Mesenchymal stem cell (in vitro differentiated cells and primary cell): ENCODE measurements at regions not wholly inside any gene's neighbourhood (a gene's known extent, or its start where the extent isn't known, plus 50 kb on each side); places are given as distances from the start of the nearest gene placed in this dataset.
A peak's percentile ranks its signal among the peaks of the same experiment; 100 is the strongest.
"Not testable (repeated sequence)": the region's sequence is repeated elsewhere in the genome, so short reads cannot be mapped to it uniquely, and the experiment has no call there.

Experiments
- DNase-seq: peaks from one replicate; pipeline ENCODE4 v3.0.0-alpha.2; 2013
- H2AFZ ChIP-seq: one replicate; pipeline ENCODE4 v1.6.1; 2013; ENCODE audit warnings: low read depth, mild to moderate bottlenecking, control low read depth, inconsistent platforms, low read length, moderate library complexity
- H2AK5ac ChIP-seq: 2 replicates; pipeline ENCODE4 v1.6.1; 2013; ENCODE audit warnings: low read length, moderate library complexity, mild to moderate bottlenecking, inconsistent platforms; ENCODE audit not compliant: severe bottlenecking
- H2BK120ac ChIP-seq: one replicate; pipeline ENCODE4 v1.6.1; 2013; ENCODE audit warnings: low read depth, mild to moderate bottlenecking, inconsistent platforms, low read length, moderate library complexity
- H2BK12ac ChIP-seq, 2 experiments: one replicate each; pipeline ENCODE4 v1.6.1; 2013; ENCODE audit warnings: inconsistent platforms in 2 of 2, low read length in 2 of 2, mild to moderate bottlenecking in 2 of 2, moderate library complexity in 2 of 2, control low read depth in 1 of 2
- H2BK15ac ChIP-seq: one replicate; pipeline ENCODE4 v1.6.1; 2013; ENCODE audit warnings: mild to moderate bottlenecking, low read depth, inconsistent platforms; ENCODE audit not compliant: poor library complexity, severe bottlenecking
- H2BK5ac ChIP-seq: 2 replicates; pipeline ENCODE4 v1.6.1; 2013; ENCODE audit warnings: low read depth, mild to moderate bottlenecking, low read length, control low read depth, inconsistent platforms; ENCODE audit not compliant: poor library complexity, severe bottlenecking
- H3K14ac ChIP-seq, 2 experiments: one replicate each; pipeline ENCODE4 v1.6.1; 2013; ENCODE audit warnings: inconsistent platforms in 2 of 2, low read length in 2 of 2, control low read depth in 1 of 2, mild to moderate bottlenecking in 1 of 2, moderate library complexity in 1 of 2
- H3K18ac ChIP-seq, 2 experiments: one replicate each; pipeline ENCODE4 v1.6.1; 2013; ENCODE audit warnings: inconsistent platforms in 2 of 2, low read length in 2 of 2, control low read depth in 1 of 2, low read depth in 1 of 2, mild to moderate bottlenecking in 1 of 2
- H3K23ac ChIP-seq, 2 experiments: one replicate each; pipeline ENCODE4 v1.6.1; 2013; ENCODE audit warnings: inconsistent platforms in 2 of 2, low read length in 2 of 2, mild to moderate bottlenecking in 2 of 2, moderate library complexity in 2 of 2, control low read depth in 1 of 2
- H3K27ac ChIP-seq: 2 replicates; pipeline ENCODE4 v1.5.1; 2013; ENCODE audit warnings: mild to moderate bottlenecking, moderate library complexity, low read length, control low read depth, inconsistent platforms; ENCODE audit not compliant: poor library complexity, severe bottlenecking
- H3K27me3 ChIP-seq, 2 experiments: 2 replicates each; pipeline versions ENCODE4 v1.6.1 to v1.7.0; 2013; ENCODE audit warnings: low read length in 2 of 2, mild to moderate bottlenecking in 2 of 2, moderate library complexity in 2 of 2, control low read depth in 1 of 2, inconsistent platforms in 1 of 2; ENCODE audit not compliant: control insufficient read depth in 1 of 2, insufficient read depth in 1 of 2
- H3K36me3 ChIP-seq, 2 experiments: 2 replicates each; pipeline versions ENCODE4 v1.6.1 to v1.7.0; 2013; ENCODE audit warnings: low read length in 2 of 2, control low read depth in 1 of 2, inconsistent platforms in 1 of 2, low read depth in 1 of 2, mild to moderate bottlenecking in 1 of 2; ENCODE audit not compliant: insufficient read depth in 2 of 2, control insufficient read depth in 1 of 2
- H3K4ac ChIP-seq, 2 experiments: one replicate each; pipeline ENCODE4 v1.6.1; 2013; ENCODE audit warnings: inconsistent platforms in 2 of 2, low read length in 2 of 2, mild to moderate bottlenecking in 2 of 2, moderate library complexity in 2 of 2, control low read depth in 1 of 2, low read depth in 1 of 2
- H3K4me1 ChIP-seq: 2 replicates; pipeline ENCODE4 v1.6.1; 2013; ENCODE audit warnings: low read depth, low read length, control low read depth; ENCODE audit not compliant: control insufficient read depth, insufficient read depth
- H3K4me2 ChIP-seq: 2 replicates; pipeline ENCODE4 v1.6.1; 2013; ENCODE audit warnings: low read length, mild to moderate bottlenecking, inconsistent platforms; ENCODE audit not compliant: poor library complexity, severe bottlenecking
- H3K4me3 ChIP-seq, 2 experiments: 2 replicates each; pipeline versions ENCODE4 v1.5.1 to v1.7.0; 2013; ENCODE audit warnings: low read length in 2 of 2, mild to moderate bottlenecking in 2 of 2, control low read depth in 1 of 2, low read depth in 1 of 2; ENCODE audit not compliant: insufficient read depth in 1 of 2
- H3K79me1 ChIP-seq: replicated peaks from 2 replicates; pipeline ENCODE4 v1.6.1; 2013; ENCODE audit warnings: mild to moderate bottlenecking, control low read depth, low read length, inconsistent platforms; ENCODE audit not compliant: poor library complexity, severe bottlenecking
- H3K9ac ChIP-seq: 2 replicates; pipeline ENCODE4 v1.7.0; 2013; ENCODE audit warnings: mild to moderate bottlenecking, low read length, moderate library complexity
- H3K9me3 ChIP-seq: 2 replicates; pipeline ENCODE4 v1.7.0; 2013; ENCODE audit warnings: mild to moderate bottlenecking, low read length; ENCODE audit not compliant: control insufficient read depth
- H4K8ac ChIP-seq: one replicate; pipeline ENCODE4 v1.6.1; 2013; ENCODE audit warnings: inconsistent platforms, mild to moderate bottlenecking, low read length, moderate library complexity
- H4K91ac ChIP-seq: one replicate; pipeline ENCODE4 v1.6.1; 2013; ENCODE audit warnings: mild to moderate bottlenecking, low read length, inconsistent platforms
- WGBS: methylation state at CpG from one replicate; pipeline ENCODE4 v1.1.7; 2013; ENCODE audit warnings: mixed read lengths; 5-methylcytosine and 5-hydroxymethylcytosine counted together

GRCh38 chr1:234818040-234818387 is 208.0 kb upstream of the IRF2BP2 start:
- not testable (repeated sequence) for H3K9ac ChIP-seq, H3K27me3 ChIP-seq, DNase-seq, H2BK120ac ChIP-seq, H3K4me3 ChIP-seq, H2BK5ac ChIP-seq, H3K36me3 ChIP-seq, H3K79me1 ChIP-seq, H2BK15ac ChIP-seq, H3K9me3 ChIP-seq, H2BK12ac ChIP-seq, H3K14ac ChIP-seq, H2AFZ ChIP-seq, H4K91ac ChIP-seq, H4K8ac ChIP-seq, H2AK5ac ChIP-seq, H3K4ac ChIP-seq, H3K18ac ChIP-seq, H3K4me2 ChIP-seq, H3K23ac ChIP-seq
- H3K27ac ChIP-seq, result peak overlapping the region; percentile 95
- no CpG with 5 or more reads among the region's 5 CpGs for WGBS
- peaks cover 12% of the 10 kb centered on the region for H3K4me1 ChIP-seq

GRCh38 chr1:234817313-234818039 is 207.5 kb upstream of the IRF2BP2 start:
- not testable (repeated sequence) for H3K14ac ChIP-seq, H3K18ac ChIP-seq, H4K91ac ChIP-seq, H2BK120ac ChIP-seq, H3K4ac ChIP-seq, H2AK5ac ChIP-seq, H3K9me3 ChIP-seq, H4K8ac ChIP-seq, DNase-seq, H3K4me3 ChIP-seq, H2BK12ac ChIP-seq, H3K36me3 ChIP-seq, H3K27me3 ChIP-seq, H3K79me1 ChIP-seq, H2BK15ac ChIP-seq, H2AFZ ChIP-seq, H3K23ac ChIP-seq
- Histone ChIP-seq H3K27ac (peak overlapping the region; percentile 95), H3K4me2 (peak overlapping the region; percentile 43), H2BK5ac (peak overlapping the region; percentile 73), H3K4me1 (peaks cover 11% of the 10 kb centered on the region), H3K9ac (peak overlapping the region; percentile 54)
- 92% methylated on average over 6 of the region's 11 CpGs for WGBS

DNA sequence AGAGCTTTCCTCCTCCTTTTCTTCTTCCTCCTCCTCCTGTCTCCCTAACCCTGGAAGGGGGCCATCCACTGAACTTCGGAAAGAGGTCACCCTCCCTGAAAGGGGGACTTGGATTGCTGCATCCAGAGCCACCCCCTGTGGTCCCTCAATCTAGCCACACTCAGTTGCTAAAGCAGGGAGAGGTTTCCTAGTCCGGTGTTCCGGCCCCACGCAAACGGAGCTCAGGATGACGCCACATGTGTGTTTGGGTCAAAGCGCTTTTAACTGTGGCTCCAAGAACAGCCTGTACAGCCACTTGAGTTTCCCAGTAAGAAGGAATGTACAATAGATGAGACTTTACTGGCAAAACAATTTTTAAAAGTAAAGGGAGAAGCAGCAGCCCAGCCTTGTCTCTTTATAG is 206.9 kb upstream of the IRF2BP2 start:
- H3K27me3 ChIP-seq, H4K8ac ChIP-seq, H2BK15ac ChIP-seq, H2AFZ ChIP-seq, H2BK12ac ChIP-seq, H3K9ac ChIP-seq, H4K91ac ChIP-seq, H2AK5ac ChIP-seq, H3K23ac ChIP-seq, H3K18ac ChIP-seq, H3K4me3 ChIP-seq, H3K36me3 ChIP-seq, H3K14ac ChIP-seq, H3K79me1 ChIP-seq, H3K4ac ChIP-seq, H3K4me1 ChIP-seq, H3K4me2 ChIP-seq, H3K9me3 ChIP-seq, DNase-seq, H2BK120ac ChIP-seq: not testable (repeated sequence)
- H2BK5ac ChIP-seq, result peak overlapping the region; percentile 57
- peak overlapping the region; percentile 84 for H3K27ac ChIP-seq
- WGBS, result 86% methylated on average over 7 of the region's 7 CpGs

DNA sequence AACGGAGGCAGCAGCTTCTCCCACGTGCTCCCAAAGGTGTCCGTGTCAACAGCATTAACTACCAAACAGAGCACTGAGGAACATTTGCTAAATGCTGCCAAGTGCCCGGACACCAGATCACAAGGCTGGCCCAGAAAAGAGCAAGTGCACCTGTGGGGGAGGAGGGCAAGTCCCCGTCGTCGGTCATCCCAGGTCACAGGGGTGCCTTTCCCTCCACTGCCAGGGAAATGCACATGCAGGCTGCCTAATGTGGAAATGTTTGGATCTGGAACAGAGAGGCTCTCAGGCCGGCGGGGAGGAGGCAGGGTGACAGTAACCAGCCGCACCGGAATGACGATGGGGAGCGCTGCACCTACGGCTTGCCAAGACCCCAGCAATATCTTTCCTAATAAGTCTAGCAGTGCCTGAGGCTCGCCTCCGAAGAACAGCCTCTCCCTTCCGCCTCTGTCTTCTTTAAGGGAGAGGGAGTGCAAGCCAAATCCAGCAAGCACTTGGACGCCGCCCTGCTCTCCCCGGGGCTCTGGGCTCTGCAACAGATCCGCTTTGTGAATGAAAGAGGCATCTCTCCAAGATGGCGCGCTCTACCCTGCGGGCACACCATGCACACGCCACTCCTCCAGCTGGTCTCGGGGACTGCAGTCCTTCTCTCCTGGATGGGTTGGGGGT is 206.3 kb upstream of the IRF2BP2 start:
- not testable (repeated sequence) for H3K9ac ChIP-seq, H2BK12ac ChIP-seq, H4K91ac ChIP-seq, H3K4ac ChIP-seq, H3K27me3 ChIP-seq, H3K79me1 ChIP-seq, H2BK15ac ChIP-seq, H3K36me3 ChIP-seq, H3K9me3 ChIP-seq, H3K23ac ChIP-seq, DNase-seq, H2AK5ac ChIP-seq, H4K8ac ChIP-seq, H2AFZ ChIP-seq, H3K18ac ChIP-seq, H3K14ac ChIP-seq, H3K4me2 ChIP-seq, H2BK120ac ChIP-seq, H3K4me3 ChIP-seq
- H3K27ac ChIP-seq, result peak overlapping the region; percentile 84
- H3K4me1 ChIP-seq, result peaks cover 10% of the 10 kb centered on the region
- 100% methylated on average over 3 of the region's 26 CpGs for WGBS
- peak overlapping the region; percentile 57 for H2BK5ac ChIP-seq
